GM23248 (cell line): ENCODE measurements at regions not wholly inside any gene's neighbourhood (a gene's known extent, or its start where the extent isn't known, plus 50 kb on each side); places are given as distances from the start of the nearest gene placed in this dataset.

ENCODE experiments used
- EZH2 ChIP-seq: fragments of 200-600 bp; sonication (generic); IDR thresholded peaks from 2 replicates; pipeline ENCODE4 v1.6.1; 2018; ENCODE audit warnings: antibody characterized with exemption, mild to moderate bottlenecking; ENCODE audit not compliant: insufficient read depth, poor library complexity, severe bottlenecking
- EZH2phosphoT487 ChIP-seq: fragments of 200-600 bp; sonication (generic); IDR thresholded peaks from 2 replicates; pipeline ENCODE4 v1.6.1; 2018; ENCODE audit warnings: antibody characterized with exemption, moderate library complexity, mild to moderate bottlenecking, low read depth; ENCODE audit not compliant: insufficient read depth

DNA sequence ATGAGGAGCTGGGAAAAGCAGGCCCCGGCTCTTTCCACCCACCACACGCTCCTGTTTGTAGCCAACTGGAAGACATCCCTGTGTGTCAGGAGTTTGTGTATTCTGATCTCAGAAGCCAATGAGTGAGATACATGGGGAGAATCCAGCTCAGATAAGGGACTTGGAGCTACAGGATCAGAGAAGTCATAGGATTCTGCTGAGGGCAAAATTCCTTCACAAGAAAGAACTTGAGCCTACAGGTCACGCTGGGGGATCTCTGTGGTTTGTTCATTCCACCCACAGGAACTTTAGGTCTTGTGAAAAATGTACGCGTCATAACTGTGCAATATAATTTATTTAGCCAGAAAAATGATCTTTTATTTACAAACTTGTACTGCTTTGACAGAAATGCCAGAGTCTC is 80.1 kb upstream of the SMIM21 start:
- TF ChIP-seq EZH2 = no peak
- no peak for TF ChIP-seq EZH2phosphoT487
